HepG2 (cell line): ENCODE measurements at regions not wholly inside any gene's neighbourhood (a gene's known extent, or its start where the extent isn't known, plus 50 kb on each side); places are given as distances from the start of the nearest gene placed in this dataset.

Experiments
- PATZ1 ChIP-seq: sonication (generic); formaldehyde crosslinking; IDR thresholded peaks from 2 replicates; pipeline ENCODE4 v1.4.0; 2020; ENCODE audit warnings: missing genetic modification reagents
- SIX4 ChIP-seq: sonication (generic); formaldehyde crosslinking; IDR thresholded peaks from 2 replicates; pipeline ENCODE4 v1.4.0; 2020; ENCODE audit warnings: missing genetic modification reagents
- SMAD1 ChIP-seq: sonication (generic); formaldehyde crosslinking; IDR thresholded peaks from 2 replicates; pipeline ENCODE4 v1.4.0; 2020; ENCODE audit warnings: missing genetic modification reagents, low read depth, mild to moderate bottlenecking, borderline replicate concordance
- TF ChIP-seq, protein P1 (sequence below): sonication (generic); formaldehyde crosslinking; IDR thresholded peaks from 2 replicates; pipeline ENCODE4 v1.4.0; 2020; ENCODE audit warnings: mild to moderate bottlenecking, missing genetic modification reagents
- TF ChIP-seq, protein P2 (sequence below): sonication (generic); formaldehyde crosslinking; IDR thresholded peaks from 2 replicates; pipeline ENCODE4 v1.4.0; 2020; ENCODE audit warnings: missing genetic modification reagents

GRCh38 chr10:4522296-4523000 lies 303.6 kb upstream of the AKR1E2 start (continued):
- TF ChIP-seq, protein P1, sequence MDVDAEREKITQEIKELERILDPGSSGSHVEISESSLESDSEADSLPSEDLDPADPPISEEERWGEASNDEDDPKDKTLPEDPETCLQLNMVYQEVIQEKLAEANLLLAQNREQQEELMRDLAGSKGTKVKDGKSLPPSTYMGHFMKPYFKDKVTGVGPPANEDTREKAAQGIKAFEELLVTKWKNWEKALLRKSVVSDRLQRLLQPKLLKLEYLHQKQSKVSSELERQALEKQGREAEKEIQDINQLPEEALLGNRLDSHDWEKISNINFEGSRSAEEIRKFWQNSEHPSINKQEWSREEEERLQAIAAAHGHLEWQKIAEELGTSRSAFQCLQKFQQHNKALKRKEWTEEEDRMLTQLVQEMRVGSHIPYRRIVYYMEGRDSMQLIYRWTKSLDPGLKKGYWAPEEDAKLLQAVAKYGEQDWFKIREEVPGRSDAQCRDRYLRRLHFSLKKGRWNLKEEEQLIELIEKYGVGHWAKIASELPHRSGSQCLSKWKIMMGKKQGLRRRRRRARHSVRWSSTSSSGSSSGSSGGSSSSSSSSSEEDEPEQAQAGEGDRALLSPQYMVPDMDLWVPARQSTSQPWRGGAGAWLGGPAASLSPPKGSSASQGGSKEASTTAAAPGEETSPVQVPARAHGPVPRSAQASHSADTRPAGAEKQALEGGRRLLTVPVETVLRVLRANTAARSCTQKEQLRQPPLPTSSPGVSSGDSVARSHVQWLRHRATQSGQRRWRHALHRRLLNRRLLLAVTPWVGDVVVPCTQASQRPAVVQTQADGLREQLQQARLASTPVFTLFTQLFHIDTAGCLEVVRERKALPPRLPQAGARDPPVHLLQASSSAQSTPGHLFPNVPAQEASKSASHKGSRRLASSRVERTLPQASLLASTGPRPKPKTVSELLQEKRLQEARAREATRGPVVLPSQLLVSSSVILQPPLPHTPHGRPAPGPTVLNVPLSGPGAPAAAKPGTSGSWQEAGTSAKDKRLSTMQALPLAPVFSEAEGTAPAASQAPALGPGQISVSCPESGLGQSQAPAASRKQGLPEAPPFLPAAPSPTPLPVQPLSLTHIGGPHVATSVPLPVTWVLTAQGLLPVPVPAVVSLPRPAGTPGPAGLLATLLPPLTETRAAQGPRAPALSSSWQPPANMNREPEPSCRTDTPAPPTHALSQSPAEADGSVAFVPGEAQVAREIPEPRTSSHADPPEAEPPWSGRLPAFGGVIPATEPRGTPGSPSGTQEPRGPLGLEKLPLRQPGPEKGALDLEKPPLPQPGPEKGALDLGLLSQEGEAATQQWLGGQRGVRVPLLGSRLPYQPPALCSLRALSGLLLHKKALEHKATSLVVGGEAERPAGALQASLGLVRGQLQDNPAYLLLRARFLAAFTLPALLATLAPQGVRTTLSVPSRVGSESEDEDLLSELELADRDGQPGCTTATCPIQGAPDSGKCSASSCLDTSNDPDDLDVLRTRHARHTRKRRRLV, result no peak
- TF ChIP-seq PATZ1, result no peak
- TF ChIP-seq, protein P2, sequence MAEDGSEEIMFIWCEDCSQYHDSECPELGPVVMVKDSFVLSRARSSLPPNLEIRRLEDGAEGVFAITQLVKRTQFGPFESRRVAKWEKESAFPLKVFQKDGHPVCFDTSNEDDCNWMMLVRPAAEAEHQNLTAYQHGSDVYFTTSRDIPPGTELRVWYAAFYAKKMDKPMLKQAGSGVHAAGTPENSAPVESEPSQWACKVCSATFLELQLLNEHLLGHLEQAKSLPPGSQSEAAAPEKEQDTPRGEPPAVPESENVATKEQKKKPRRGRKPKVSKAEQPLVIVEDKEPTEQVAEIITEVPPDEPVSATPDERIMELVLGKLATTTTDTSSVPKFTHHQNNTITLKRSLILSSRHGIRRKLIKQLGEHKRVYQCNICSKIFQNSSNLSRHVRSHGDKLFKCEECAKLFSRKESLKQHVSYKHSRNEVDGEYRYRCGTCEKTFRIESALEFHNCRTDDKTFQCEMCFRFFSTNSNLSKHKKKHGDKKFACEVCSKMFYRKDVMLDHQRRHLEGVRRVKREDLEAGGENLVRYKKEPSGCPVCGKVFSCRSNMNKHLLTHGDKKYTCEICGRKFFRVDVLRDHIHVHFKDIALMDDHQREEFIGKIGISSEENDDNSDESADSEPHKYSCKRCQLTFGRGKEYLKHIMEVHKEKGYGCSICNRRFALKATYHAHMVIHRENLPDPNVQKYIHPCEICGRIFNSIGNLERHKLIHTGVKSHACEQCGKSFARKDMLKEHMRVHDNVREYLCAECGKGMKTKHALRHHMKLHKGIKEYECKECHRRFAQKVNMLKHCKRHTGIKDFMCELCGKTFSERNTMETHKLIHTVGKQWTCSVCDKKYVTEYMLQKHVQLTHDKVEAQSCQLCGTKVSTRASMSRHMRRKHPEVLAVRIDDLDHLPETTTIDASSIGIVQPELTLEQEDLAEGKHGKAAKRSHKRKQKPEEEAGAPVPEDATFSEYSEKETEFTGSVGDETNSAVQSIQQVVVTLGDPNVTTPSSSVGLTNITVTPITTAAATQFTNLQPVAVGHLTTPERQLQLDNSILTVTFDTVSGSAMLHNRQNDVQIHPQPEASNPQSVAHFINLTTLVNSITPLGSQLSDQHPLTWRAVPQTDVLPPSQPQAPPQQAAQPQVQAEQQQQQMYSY (CRISPR knock-in tag), result no peak
- no peak for TF ChIP-seq SIX4 (CRISPR knock-in tag)
- no peak for TF ChIP-seq SMAD1 (CRISPR knock-in tag)
